Activated effector memory CD4-positive, alpha-beta T cell treated with anti-CD3 and anti-CD28 coated beads, Interleukin-2, amount 50 U/mL, for 16 hours (primary cell): ENCODE measurements at regions not wholly inside any gene's neighbourhood (a gene's known extent, or its start where the extent isn't known, plus 50 kb on each side); places are given as distances from the start of the nearest gene placed in this dataset.

Source experiments
- DNase-seq: peaks from one replicate; pipeline ENCODE4 v3.0.0-alpha.2; 2020

DNA sequence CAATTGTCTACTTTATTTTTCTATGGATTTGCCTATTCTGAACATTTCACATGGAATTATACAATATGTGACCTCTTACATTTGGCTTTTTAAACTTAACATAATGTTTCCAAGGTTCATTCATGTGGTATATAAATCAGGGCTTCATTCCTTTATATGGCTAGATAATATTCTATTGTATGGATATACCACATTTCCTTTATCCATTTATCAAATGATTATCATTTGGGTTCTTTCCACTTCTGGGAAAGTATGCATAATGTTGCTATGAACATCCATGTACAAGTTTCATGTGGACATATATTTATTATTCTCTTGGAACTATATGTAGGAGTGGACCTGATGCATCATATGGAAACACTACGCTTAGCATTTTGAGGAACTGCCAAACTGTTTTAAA, 99.7 kb upstream of the NCKAP5 start:
- DNase-seq: no peak

- no peak for DNase-seq
Observed at GRCh38 chr2:133668547-133668946, 100.3 kb upstream of the NCKAP5 start.

- DNase-seq: no peak
Observed at GRCh38 chr2:133673305-133673905, 105.1 kb upstream of the NCKAP5 start.

DNA sequence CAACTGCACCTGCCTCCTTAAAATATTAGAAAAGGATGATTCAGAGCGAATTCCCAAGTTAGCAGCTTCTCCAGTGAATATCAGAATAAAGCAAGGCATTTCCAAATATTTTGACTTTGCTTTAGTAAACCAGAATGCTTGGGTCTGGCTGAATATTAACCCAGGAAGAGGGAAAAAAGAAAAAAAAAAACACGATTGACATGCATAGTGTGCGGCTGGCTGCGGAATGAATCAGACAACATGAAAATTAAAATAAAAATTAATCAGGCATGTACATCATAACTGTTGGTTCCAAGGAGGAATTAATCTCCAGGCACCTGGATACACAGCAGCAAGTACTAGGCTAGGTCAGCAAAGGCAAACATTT, 105.8 kb upstream of the NCKAP5 start:
- no peak for DNase-seq

DNA sequence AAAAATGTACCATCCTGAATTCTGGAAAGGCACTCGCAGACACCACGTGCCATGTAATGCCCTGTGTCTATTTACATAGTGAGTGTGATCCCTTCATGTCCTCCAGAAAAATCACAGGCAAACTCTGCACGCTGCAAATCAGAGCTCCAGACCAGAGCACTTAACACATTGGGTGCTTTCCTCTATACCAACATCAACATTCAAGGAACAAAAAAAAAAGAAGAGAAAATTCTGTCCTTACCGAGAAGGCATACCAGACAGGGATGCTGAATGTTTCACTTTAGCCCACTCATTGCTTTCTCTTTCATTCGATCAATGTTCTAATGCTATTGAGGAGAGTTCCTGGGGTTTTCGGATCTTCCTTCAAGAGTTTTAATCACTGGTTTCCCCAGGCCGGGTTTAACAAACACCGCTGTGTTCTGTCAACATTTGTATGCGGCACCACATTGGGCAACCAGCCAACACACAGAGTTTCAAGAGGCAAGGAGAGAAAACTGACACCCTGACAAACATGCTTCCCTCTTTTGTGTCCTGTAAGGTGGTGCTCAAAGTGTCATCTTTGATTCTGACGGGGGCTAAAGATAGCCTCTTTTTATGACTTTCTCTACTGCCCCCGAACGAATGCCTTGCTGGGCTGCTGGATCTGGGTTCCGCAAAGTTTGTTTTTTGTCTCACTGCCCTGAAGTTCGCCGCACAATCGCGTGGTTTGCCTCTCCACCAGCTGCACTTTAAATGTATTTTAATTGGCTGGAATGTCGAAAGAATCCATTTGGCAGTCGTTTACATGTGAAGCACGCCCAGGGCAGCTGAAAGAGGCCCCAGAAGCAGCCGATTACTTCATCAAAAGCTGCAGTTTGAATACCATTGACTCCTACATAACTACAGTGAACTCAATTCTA, 106.4 kb upstream of the NCKAP5 start:
- DNase-seq: no peak

DNA sequence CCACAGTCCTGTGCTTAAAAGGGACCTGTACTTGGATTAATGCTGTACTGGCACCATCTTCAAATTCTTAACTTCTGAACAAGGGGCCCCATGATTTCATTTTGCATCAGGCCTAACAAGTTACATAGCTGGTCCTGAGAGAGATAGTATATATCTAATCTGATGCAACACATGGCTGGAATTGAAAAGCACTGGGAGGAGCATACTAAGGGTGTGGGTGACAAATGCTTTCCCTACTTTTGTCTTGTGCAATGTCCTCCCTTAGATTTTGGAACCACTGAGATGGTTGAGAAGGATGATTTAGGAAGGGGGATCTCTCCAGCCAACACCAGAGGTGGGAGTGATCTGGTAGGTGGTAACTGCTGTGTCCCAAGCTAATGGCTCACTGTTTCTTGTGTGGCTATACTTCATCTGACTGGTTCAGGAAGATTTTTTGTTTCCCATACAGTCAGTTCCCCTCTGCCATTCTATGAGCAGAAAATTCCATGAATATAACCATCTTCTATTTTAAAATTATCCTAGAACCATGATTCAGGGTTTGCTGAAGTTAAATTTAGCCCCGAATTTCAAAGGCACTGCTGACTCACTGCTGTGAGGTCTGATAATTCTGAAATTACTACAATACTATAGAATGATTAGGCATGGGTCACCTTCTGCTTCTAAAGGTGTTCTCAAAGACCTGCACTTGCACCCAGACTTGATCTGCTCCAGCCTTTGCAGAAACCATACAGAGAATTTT, 108.3 kb upstream of the NCKAP5 start:
- DNase-seq: no peak

GRCh38 chr2:133680343-133681049, 112.2 kb upstream of the NCKAP5 start:
- DNase-seq: no peak

- DNase-seq: no peak
Observed at GRCh38 chr2:133682347-133682746, 114.1 kb upstream of the NCKAP5 start.

DNA sequence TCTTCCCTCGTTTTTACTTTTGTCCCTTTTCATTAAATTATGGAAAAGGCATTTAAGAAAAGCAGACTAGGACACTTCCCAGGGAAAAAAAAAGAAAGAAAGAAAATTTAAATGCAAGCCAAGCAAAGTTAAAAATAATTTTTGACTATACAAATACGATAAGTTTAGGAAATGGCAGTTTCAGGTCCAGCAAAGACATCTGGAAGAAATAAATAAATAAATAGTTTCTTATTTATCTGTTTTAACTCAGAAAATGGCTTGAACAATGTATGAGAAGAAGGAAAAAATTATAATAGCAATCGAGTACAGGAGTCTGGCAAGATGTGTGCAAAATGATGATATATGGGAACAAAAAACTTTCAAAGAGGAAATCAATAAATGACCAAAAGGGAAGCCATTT, 114.6 kb upstream of the NCKAP5 start:
- DNase-seq: no peak

GRCh38 chr2:133685636-133686215, 117.5 kb upstream of the NCKAP5 start:
- DNase-seq: no peak

DNA sequence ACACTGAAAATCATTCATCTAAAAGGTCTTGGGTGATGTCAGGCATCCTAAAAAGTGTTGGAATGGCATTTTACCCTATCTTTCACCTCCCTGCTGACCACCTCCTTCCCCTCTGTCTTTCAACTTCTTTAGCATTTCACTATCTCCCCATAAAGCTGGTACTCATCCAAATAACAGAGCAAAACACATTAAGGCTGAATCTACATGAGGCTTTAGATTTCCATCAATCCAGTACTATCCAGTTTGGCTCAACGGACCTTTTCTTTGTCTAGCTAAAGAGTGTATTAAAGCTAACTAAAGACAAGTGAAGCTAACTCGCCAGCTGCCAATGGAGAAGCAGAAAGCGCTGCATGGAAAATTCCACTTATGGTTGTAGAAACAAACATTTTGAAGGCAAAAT, 122.5 kb upstream of the NCKAP5 start:
- no peak for DNase-seq

DNA sequence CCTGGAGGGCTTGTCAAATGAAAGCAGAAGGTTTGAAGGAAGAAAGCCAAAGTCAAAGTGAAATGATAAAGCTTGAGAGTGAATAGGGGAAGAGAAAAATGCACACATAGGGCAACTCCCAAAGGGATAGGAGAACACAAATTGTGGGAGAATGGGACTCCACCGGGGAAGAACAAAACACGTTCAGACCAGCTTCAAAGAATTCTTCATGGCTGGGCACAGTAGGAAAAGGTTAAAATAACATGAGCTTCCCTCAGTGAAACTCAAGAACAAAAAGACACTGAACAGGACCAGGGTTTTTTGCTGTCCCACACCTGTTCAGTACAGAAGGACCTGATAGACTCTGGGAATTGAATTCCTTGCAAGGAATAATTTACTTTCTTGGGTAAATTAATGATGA, 123.1 kb upstream of the NCKAP5 start:
- DNase-seq: no peak

GRCh38 chr2:133705287-133705686, 137.0 kb upstream of the NCKAP5 start:
- no peak for DNase-seq

DNA sequence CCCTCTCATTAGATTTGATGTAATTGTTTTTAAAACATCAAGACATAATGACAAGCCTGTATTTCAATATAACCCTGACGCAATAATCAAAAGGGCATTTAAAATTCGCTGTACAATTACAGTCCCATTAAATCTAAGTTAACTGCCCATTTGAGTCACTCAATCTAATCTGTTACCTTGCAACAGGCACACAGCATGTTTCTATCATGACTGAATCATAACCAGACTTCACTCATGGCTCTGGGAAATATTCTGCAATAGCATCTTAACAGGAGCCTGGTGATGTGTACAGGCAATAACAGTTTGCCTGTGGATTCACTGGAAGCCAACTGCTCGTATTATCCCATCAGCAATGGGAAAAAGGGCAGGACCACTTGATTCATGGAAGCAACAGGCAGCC, 142.3 kb upstream of the NCKAP5 start:
- no peak for DNase-seq

DNA sequence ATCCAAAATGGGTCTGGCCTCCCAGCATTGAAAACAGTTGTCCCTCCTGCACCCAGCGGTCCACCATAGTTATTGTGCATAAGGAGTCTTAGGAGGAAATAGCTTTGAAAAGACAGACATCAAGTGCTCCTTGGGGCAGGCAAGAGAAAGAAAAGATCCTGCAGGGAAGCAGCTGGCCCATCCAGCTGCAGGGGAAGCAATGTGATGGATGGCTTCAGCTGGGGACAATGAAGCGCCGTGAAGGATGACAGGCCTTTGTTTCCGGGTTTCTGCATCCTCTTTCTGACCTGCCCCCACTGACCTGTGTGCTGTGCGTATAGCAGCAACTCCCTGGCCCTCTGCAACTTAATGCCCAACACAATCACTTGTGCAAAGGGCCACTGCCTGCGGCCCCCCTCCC, 142.9 kb upstream of the NCKAP5 start:
- no peak for DNase-seq

GRCh38 chr2:133711806-133712205, 143.5 kb upstream of the NCKAP5 start:
- DNase-seq: no peak

- no peak for DNase-seq
Observed at GRCh38 chr2:133712369-133712768, 144.1 kb upstream of the NCKAP5 start.

GRCh38 chr2:133713049-133713580, 144.9 kb upstream of the NCKAP5 start:
- DNase-seq: no peak

DNA sequence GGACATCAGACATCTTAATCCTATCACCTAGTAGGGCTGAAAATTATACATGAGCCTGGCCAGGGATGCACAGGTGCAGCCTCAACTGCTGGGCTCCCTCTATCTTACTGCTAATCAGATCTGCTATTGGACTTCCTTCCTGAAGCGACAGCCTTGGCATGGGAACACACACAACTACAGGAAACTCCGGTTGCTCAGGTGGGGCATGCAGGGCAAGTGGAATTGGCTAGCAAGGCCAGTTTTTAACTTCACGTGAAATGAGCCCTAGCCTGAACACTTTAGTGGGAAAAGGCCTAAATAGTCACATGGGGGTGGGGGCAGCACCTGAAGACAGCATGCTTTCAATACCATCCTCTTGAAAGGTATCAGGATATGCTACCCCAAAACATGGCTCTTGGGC, 147.9 kb upstream of the NCKAP5 start:
- no peak for DNase-seq

DNA sequence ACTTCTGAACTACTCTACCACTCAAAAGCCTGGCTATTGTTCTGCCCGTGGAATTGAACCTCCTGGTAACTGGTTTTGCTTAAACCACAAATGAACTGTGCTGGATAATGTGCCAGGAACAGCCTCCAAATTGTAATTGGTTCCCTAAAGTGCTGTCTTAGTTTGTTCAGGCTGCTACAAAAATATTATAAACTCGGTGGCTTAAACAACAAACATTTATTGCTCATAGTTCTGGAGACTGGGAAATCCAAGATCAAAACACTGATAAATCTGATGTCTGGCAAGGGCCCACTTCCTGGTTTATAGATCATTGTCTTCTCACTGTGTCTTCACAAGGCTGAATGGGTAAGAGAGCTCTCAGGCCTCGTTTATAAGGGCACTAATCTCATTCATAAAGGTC, 149.2 kb upstream of the NCKAP5 start:
- DNase-seq: no peak

DNA sequence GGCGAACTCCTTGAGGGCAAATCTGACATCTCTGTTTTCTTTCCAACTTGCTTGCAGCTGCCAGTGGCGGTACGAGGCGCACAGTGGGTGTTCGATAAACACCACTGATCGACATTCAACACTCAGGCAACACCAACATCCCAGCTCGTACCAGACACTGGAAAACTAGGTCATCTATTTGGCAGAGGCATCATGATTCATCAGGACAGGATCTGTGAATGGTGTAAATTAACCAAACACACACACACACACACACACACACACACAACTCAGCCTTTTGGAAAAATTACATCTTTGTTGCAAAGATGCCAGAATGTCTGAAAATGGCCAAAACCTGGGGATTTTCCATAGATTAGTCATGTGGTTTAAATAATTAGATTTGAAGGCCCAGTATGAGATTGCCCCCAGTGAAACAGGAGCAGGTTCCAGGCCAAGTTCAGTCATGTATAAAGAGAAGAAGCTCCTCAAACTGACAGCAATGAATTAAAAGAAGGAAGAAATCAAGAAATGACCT, 150.5 kb upstream of the NCKAP5 start:
- DNase-seq: no peak

DNA sequence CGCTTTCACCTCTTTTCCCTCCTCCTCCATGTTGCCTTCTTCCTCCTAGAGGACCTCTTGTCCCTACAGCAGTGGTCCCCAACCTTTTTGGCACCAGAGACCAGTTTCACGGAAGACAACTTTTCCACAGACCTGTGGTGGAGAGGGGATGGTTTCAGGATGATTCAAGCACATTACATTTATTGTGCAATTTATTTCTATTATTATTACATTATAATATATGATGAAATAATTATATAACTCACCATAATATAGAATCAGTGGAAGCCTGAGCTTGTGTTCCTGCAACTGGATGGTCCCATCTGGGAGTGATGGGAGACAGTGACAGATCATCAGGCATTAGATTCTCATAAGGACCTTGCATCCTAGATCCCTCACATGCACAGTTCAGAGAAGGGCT, 152.2 kb upstream of the NCKAP5 start:
- no peak for DNase-seq
